WTC11 (cell line): ENCODE measurements at regions not wholly inside any gene's neighbourhood (a gene's known extent, or its start where the extent isn't known, plus 50 kb on each side); places are given as distances from the start of the nearest gene placed in this dataset.
A peak's percentile ranks its signal among the peaks of the same experiment; 100 is the strongest.

Source experiments
- ATAC-seq: fragments of 200-7000 bp; cut with Tn5 transposase; 2 replicates; pipeline ENCODE4 v1.10.0; 2021; ENCODE audit warnings: mild to moderate bottlenecking, moderate library complexity
- CTCF ChIA-PET: fragments of 300-600 bp; sonication (Branson Sonifier 250); formaldehyde crosslinking; loops from one replicate; lab custom pipeline; 2021; ENCODE audit warnings: antibody characterized with exemption; lab: Charles Lee
- POLR2A ChIA-PET: fragments of 350-600 bp; sonication (Branson Sonifier 250); formaldehyde crosslinking; loops from one replicate; lab custom pipeline; 2021; ENCODE audit warnings: antibody characterized with exemption; lab: Charles Lee
- DNase-seq: peaks from one replicate; pipeline ENCODE4 v3.0.0; 2021; ENCODE audit warnings: low spot score
- H3K27ac Mint-ChIP-seq: 2 replicates; pipeline ENCODE4 v1.8.0; 2021; ENCODE audit warnings: mixed read lengths
- H3K27me3 Mint-ChIP-seq: 2 replicates; pipeline ENCODE4 v1.8.0; 2021; ENCODE audit warnings: low read depth, mild to moderate bottlenecking, moderate library complexity, mixed read lengths
- H3K36me3 Mint-ChIP-seq: 2 replicates; pipeline ENCODE4 v1.8.0; 2021; ENCODE audit warnings: mixed read lengths
- H3K4me1 Mint-ChIP-seq: 2 replicates; pipeline ENCODE4 v1.8.0; 2022; ENCODE audit warnings: mixed read lengths
- H3K4me3 Mint-ChIP-seq: 2 replicates; pipeline ENCODE4 v1.8.0; 2021; ENCODE audit warnings: mild to moderate bottlenecking, moderate library complexity, mixed read lengths
- H3K9me3 Mint-ChIP-seq: 2 replicates; pipeline ENCODE4 v1.8.0; 2021; ENCODE audit warnings: mixed read lengths
- ATF1 ChIP-seq: sonication (generic); formaldehyde crosslinking; IDR thresholded peaks from 2 replicates; pipeline ENCODE4 v1.8.1; 2023; ENCODE audit warnings: mild to moderate bottlenecking, moderate library complexity, missing genetic modification reagents
- ATF6 ChIP-seq: sonication (generic); formaldehyde crosslinking; IDR thresholded peaks from 2 replicates; pipeline ENCODE4 v1.8.1; 2023; ENCODE audit warnings: mild to moderate bottlenecking, missing genetic modification reagents
- EMX1 ChIP-seq: fragments of 250-450 bp; sonication (Bioruptor Pico); IDR thresholded peaks from 2 replicates; pipeline ENCODE4 v1.8.0; 2021; ENCODE audit warnings: mild to moderate bottlenecking
- ERG ChIP-seq: fragments of 250-450 bp; sonication (Bioruptor Pico); IDR thresholded peaks from 2 replicates; pipeline ENCODE4 v1.8.0; 2021; ENCODE audit warnings: mild to moderate bottlenecking
- ESRRA ChIP-seq: sonication (generic); formaldehyde crosslinking; IDR thresholded peaks from 2 replicates; pipeline ENCODE4 v1.8.1; 2022; ENCODE audit warnings: mild to moderate bottlenecking, missing genetic modification reagents, borderline replicate concordance
- FOXK1 ChIP-seq: sonication (generic); formaldehyde crosslinking; IDR thresholded peaks from 2 replicates; pipeline ENCODE4 v1.8.0; 2022; ENCODE audit warnings: mild to moderate bottlenecking, moderate library complexity, missing genetic modification reagents
- JUN ChIP-seq: sonication (generic); formaldehyde crosslinking; IDR thresholded peaks from 2 replicates; pipeline ENCODE4 v1.8.0; 2023; ENCODE audit warnings: mild to moderate bottlenecking, missing genetic modification reagents
- NR1H2 ChIP-seq: sonication (generic); formaldehyde crosslinking; IDR thresholded peaks from 2 replicates; pipeline ENCODE4 v1.9.0; 2021; ENCODE audit warnings: mild to moderate bottlenecking, moderate library complexity, missing genetic modification reagents
- RELA ChIP-seq: sonication (generic); formaldehyde crosslinking; IDR thresholded peaks from 2 replicates; pipeline ENCODE4 v1.8.1; 2022; ENCODE audit warnings: missing genetic modification reagents, mild to moderate bottlenecking, borderline replicate concordance
- RORB ChIP-seq: fragments of 250-450 bp; sonication (Bioruptor Pico); IDR thresholded peaks from 2 replicates; pipeline ENCODE4 v1.9.0; 2021; ENCODE audit warnings: mild to moderate bottlenecking
- TEAD1 ChIP-seq: sonication (generic); formaldehyde crosslinking; IDR thresholded peaks from 2 replicates; pipeline ENCODE4 v1.8.0; 2022; ENCODE audit warnings: mild to moderate bottlenecking, missing genetic modification reagents
- ZNF232 ChIP-seq: sonication (generic); formaldehyde crosslinking; IDR thresholded peaks from 2 replicates; pipeline ENCODE4 v1.8.0; 2022; ENCODE audit warnings: mild to moderate bottlenecking, missing genetic modification reagents
- ZNF423 ChIP-seq: fragments of 250-450 bp; sonication (Bioruptor Pico); IDR thresholded peaks from 2 replicates; pipeline ENCODE4 v2.1.2; 2022; ENCODE audit warnings: mild to moderate bottlenecking, moderate library complexity
- ZNF671 ChIP-seq: fragments of 250-450 bp; sonication (Bioruptor Pico); IDR thresholded peaks from 2 replicates; pipeline ENCODE4 v1.8.0; 2021; ENCODE audit warnings: mild to moderate bottlenecking
- TF ChIP-seq, protein P1 (sequence below): sonication (generic); formaldehyde crosslinking; IDR thresholded peaks from 2 replicates; pipeline ENCODE4 v1.8.0; 2022; ENCODE audit warnings: missing genetic modification reagents
- TF ChIP-seq, protein P2 (sequence below): fragments of 200-600 bp; IDR thresholded peaks from 2 replicates; pipeline ENCODE4 v1.8.0; 2022; ENCODE audit warnings: antibody characterized with exemption
- TF ChIP-seq, protein P3 (sequence below): sonication (generic); formaldehyde crosslinking; IDR thresholded peaks from 2 replicates; pipeline ENCODE4 v1.8.0; 2022; ENCODE audit warnings: mild to moderate bottlenecking, missing genetic modification reagents
- TF ChIP-seq, protein P4 (sequence below): sonication (generic); formaldehyde crosslinking; IDR thresholded peaks from 2 replicates; pipeline ENCODE4 v1.8.1; 2023; ENCODE audit warnings: mild to moderate bottlenecking, moderate library complexity, missing genetic modification reagents

GRCh38 chr3:166064476-166064875 lies 227.3 kb upstream of the BCHE start (continued):
- TF ChIP-seq, protein P1, sequence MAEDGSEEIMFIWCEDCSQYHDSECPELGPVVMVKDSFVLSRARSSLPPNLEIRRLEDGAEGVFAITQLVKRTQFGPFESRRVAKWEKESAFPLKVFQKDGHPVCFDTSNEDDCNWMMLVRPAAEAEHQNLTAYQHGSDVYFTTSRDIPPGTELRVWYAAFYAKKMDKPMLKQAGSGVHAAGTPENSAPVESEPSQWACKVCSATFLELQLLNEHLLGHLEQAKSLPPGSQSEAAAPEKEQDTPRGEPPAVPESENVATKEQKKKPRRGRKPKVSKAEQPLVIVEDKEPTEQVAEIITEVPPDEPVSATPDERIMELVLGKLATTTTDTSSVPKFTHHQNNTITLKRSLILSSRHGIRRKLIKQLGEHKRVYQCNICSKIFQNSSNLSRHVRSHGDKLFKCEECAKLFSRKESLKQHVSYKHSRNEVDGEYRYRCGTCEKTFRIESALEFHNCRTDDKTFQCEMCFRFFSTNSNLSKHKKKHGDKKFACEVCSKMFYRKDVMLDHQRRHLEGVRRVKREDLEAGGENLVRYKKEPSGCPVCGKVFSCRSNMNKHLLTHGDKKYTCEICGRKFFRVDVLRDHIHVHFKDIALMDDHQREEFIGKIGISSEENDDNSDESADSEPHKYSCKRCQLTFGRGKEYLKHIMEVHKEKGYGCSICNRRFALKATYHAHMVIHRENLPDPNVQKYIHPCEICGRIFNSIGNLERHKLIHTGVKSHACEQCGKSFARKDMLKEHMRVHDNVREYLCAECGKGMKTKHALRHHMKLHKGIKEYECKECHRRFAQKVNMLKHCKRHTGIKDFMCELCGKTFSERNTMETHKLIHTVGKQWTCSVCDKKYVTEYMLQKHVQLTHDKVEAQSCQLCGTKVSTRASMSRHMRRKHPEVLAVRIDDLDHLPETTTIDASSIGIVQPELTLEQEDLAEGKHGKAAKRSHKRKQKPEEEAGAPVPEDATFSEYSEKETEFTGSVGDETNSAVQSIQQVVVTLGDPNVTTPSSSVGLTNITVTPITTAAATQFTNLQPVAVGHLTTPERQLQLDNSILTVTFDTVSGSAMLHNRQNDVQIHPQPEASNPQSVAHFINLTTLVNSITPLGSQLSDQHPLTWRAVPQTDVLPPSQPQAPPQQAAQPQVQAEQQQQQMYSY (CRISPR knock-in tag) = no peak
- no peak for TF ChIP-seq ATF1
- no peak for TF ChIP-seq ESRRA (CRISPR knock-in tag)
- no peak for TF ChIP-seq ZNF232 (CRISPR knock-in tag)

GRCh38 chr3:166060789-166061479 lies 223.7 kb upstream of the BCHE start:
- POLR2A ChIA-PET = no interaction called here
- Mint-ChIP-seq H3K27ac (no peak overlapping the region), H3K36me3 (no peaks in the 10 kb centered on the region), H3K27me3 (no peaks in the 10 kb centered on the region), H3K4me3 (no peak overlapping the region), H3K9me3 (no peaks in the 10 kb centered on the region), H3K4me1 (peaks cover 10% of the 10 kb centered on the region)
- ATAC-seq = peak; percentile 97
- TF ChIP-seq ZNF423 (CRISPR knock-in tag) (peak; percentile 91), JUN (CRISPR knock-in tag) (no peak)
- CTCF ChIA-PET = no interaction called here
- DNase-seq = peak; percentile 21

DNA sequence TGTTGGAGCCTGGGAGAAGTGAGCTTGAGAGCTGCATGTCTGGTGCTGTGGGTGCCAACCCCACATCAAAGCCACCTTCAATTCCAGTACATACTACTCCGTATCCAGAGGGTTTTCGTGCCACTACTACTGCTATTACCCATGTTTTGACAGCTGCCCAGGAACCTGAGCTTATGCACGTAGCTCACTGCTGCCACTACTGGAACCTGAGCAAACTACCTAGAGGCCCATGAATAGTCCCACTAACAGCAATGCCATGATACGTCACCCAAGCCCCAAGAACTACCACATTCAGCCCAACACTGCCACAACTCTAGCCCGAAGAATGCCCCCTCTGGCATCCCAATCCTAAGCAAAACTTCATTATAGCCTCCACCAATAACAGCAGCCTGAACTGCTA lies 215.2 kb upstream of the BCHE start:
- DNase-seq = no peak
- no peak for TF ChIP-seq ERG (CRISPR knock-in tag)
- TF ChIP-seq, protein P2, sequence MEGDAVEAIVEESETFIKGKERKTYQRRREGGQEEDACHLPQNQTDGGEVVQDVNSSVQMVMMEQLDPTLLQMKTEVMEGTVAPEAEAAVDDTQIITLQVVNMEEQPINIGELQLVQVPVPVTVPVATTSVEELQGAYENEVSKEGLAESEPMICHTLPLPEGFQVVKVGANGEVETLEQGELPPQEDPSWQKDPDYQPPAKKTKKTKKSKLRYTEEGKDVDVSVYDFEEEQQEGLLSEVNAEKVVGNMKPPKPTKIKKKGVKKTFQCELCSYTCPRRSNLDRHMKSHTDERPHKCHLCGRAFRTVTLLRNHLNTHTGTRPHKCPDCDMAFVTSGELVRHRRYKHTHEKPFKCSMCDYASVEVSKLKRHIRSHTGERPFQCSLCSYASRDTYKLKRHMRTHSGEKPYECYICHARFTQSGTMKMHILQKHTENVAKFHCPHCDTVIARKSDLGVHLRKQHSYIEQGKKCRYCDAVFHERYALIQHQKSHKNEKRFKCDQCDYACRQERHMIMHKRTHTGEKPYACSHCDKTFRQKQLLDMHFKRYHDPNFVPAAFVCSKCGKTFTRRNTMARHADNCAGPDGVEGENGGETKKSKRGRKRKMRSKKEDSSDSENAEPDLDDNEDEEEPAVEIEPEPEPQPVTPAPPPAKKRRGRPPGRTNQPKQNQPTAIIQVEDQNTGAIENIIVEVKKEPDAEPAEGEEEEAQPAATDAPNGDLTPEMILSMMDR = 0 out of 2 replicates have a peak, but pooled peaks have one; percentile 18
- Mint-ChIP-seq H3K9me3 (peaks cover 10% of the 10 kb centered on the region), H3K27ac (no peak overlapping the region), H3K4me3 (no peak overlapping the region), H3K36me3 (no peaks in the 10 kb centered on the region), H3K4me1 (no peaks in the 10 kb centered on the region), H3K27me3 (no peaks in the 10 kb centered on the region)
- ChIA-PET CTCF (interaction anchor here (0.5 kb wide), 1 partner anchor 19 kb away, joined by 3 read pairs; no protein-coding TSS in a partner anchor), POLR2A (no interaction called here)
- peak; percentile 99 for ATAC-seq

GRCh38 chr3:166029507-166029906 lies 192.3 kb upstream of the BCHE start:
- DNase-seq (no peak), ATAC-seq (no peak)
- Mint-ChIP-seq H3K9me3 (peaks cover 27% of the 10 kb centered on the region), H3K36me3 (peaks cover 23% of the 10 kb centered on the region), H3K4me1 (no peaks in the 10 kb centered on the region), H3K27me3 (no peaks in the 10 kb centered on the region), H3K27ac (no peak overlapping the region), H3K4me3 (no peak overlapping the region)
- ChIA-PET CTCF (interaction anchor here (1.1 kb wide), 1 partner anchor 17 kb away, joined by 4 read pairs; no protein-coding TSS in a partner anchor), POLR2A (no interaction called here)
- TF ChIP-seq, protein P3, sequence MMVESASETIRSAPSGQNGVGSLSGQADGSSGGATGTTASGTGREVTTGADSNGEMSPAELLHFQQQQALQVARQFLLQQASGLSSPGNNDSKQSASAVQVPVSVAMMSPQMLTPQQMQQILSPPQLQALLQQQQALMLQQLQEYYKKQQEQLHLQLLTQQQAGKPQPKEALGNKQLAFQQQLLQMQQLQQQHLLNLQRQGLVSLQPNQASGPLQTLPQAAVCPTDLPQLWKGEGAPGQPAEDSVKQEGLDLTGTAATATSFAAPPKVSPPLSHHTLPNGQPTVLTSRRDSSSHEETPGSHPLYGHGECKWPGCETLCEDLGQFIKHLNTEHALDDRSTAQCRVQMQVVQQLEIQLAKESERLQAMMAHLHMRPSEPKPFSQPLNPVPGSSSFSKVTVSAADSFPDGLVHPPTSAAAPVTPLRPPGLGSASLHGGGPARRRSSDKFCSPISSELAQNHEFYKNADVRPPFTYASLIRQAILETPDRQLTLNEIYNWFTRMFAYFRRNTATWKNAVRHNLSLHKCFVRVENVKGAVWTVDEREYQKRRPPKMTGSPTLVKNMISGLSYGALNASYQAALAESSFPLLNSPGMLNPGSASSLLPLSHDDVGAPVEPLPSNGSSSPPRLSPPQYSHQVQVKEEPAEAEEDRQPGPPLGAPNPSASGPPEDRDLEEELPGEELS (CRISPR knock-in tag) = no peak
- TF ChIP-seq ZNF232 (CRISPR knock-in tag) (no peak), RORB (no peak), NR1H2 (CRISPR knock-in tag) (no peak), FOXK1 (CRISPR knock-in tag) (no peak), TEAD1 (CRISPR knock-in tag) (no peak), RELA (CRISPR knock-in tag) (no peak), ESRRA (CRISPR knock-in tag) (no peak), ATF6 (CRISPR knock-in tag) (no peak), ZNF671 (no peak), EMX1 (CRISPR knock-in tag) (no peak)
- TF ChIP-seq, protein P4, sequence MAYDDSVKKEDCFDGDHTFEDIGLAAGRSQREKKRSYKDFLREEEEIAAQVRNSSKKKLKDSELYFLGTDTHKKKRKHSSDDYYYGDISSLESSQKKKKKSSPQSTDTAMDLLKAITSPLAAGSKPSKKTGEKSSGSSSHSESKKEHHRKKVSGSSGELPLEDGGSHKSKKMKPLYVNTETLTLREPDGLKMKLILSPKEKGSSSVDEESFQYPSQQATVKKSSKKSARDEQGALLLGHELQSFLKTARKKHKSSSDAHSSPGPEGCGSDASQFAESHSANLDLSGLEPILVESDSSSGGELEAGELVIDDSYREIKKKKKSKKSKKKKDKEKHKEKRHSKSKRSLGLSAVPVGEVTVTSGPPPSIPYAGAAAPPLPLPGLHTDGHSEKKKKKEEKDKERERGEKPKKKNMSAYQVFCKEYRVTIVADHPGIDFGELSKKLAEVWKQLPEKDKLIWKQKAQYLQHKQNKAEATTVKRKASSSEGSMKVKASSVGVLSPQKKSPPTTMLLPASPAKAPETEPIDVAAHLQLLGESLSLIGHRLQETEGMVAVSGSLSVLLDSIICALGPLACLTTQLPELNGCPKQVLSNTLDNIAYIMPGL = no peak
